RWPE1 (cell line): ENCODE measurements at regions not wholly inside any gene's neighbourhood (a gene's known extent, or its start where the extent isn't known, plus 50 kb on each side); places are given as distances from the start of the nearest gene placed in this dataset.

ENCODE experiments used
- CTCF ChIA-PET: fragments of 350-600 bp; sonication (Branson Sonifier 250); formaldehyde crosslinking; extraction: SDS; loops from one replicate; lab custom pipeline; 2021; lab: Yijun Ruan, JAX
- POLR2A ChIA-PET: fragments of 400-600 bp; formaldehyde crosslinking; extraction: SDS; loops from one replicate; lab custom pipeline; 2020; ENCODE audit warnings: antibody characterized with exemption; ENCODE audit not compliant: low non-redundant PET; lab: Yijun Ruan, JAX
- DNase-seq: peaks from one replicate; pipeline ENCODE4 v3.0.0; 2012; ENCODE audit warnings: low spot score
- H3K27ac ChIP-seq: fragments of 450-650 bp; 2 replicates; pipeline ENCODE4 v1.5.1; 2017
- CTCF ChIP-seq: fragments of 450-650 bp; conservative IDR thresholded peaks from 2 replicates; pipeline ENCODE4 v1.5.1; 2017; ENCODE audit warnings: low read depth, mild to moderate bottlenecking

- H3K27ac ChIP-seq, result no peak overlapping the region
- no peak for DNase-seq
Observed at GRCh38 chr2:45273412-45274249, 264.4 kb upstream of the SIX2 start.

GRCh38 chr2:45272549-45273265 is 263.5 kb upstream of the SIX2 start:
- CTCF ChIA-PET, result no interaction called here
- POLR2A ChIA-PET, result no interaction called here
- no peak for DNase-seq
- no peak for TF ChIP-seq CTCF
- no peak overlapping the region for H3K27ac ChIP-seq

More at GRCh38 chr2:45273412-45274249, 264.4 kb upstream of the SIX2 start:
- TF ChIP-seq CTCF, result no peak
- ChIA-PET CTCF (no interaction called here), POLR2A (no interaction called here)

GRCh38 chr2:45269149-45269793 is 260.0 kb upstream of the SIX2 start:
- no peak overlapping the region for H3K27ac ChIP-seq
- TF ChIP-seq CTCF, result no peak
- CTCF ChIA-PET, result interaction anchor here (0.5 kb wide), 1 partner anchor 260 kb away, joined by 3 read pairs; the partner anchor contains the start of gene SIX2
- POLR2A ChIA-PET, result no interaction called here
- no peak for DNase-seq

- DNase-seq, result no peak
- CTCF ChIA-PET, result no interaction called here
- no peak for TF ChIP-seq CTCF
- POLR2A ChIA-PET, result no interaction called here
- no peak overlapping the region for H3K27ac ChIP-seq
Observed at GRCh38 chr2:45268631-45269030, 259.4 kb upstream of the SIX2 start.

GRCh38 chr2:45267062-45267792 is 258.0 kb upstream of the SIX2 start:
- no peak overlapping the region for H3K27ac ChIP-seq
- CTCF ChIA-PET, result no interaction called here
- DNase-seq, result no peak
- POLR2A ChIA-PET, result no interaction called here
- TF ChIP-seq CTCF, result no peak

GRCh38 chr2:45265336-45265735 is 256.1 kb upstream of the SIX2 start:
- H3K27ac ChIP-seq, result no peak overlapping the region
- ChIA-PET POLR2A (no interaction called here), CTCF (no interaction called here)
- TF ChIP-seq CTCF, result no peak
- DNase-seq, result no peak
